HG03460 (cell line): ENCODE measurements at regions not wholly inside any gene's neighbourhood (a gene's known extent, or its start where the extent isn't known, plus 50 kb on each side); places are given as distances from the start of the nearest gene placed in this dataset.

Experiments used
- ATAC-seq: cut with Tn5 transposase; IDR thresholded peaks from one replicate; pipeline ENCODE4 v1.9.1; 2021; ENCODE audit not compliant: unreplicated experiment

- peak; percentile 87 for ATAC-seq
These were observed 315.8 kb upstream of the SATB1 start for GRCh38 chr3:18740631-18741583.

GRCh38 chr3:18739099-18739433 lies 313.9 kb upstream of the SATB1 start:
- no peak for ATAC-seq

GRCh38 chr3:18738393-18739098 lies 313.4 kb upstream of the SATB1 start:
- no peak for ATAC-seq

GRCh38 chr3:18735005-18735404 lies 309.9 kb upstream of the SATB1 start:
- no peak for ATAC-seq

GRCh38 chr3:18734309-18734708 lies 309.2 kb upstream of the SATB1 start:
- no peak for ATAC-seq

- ATAC-seq: no peak
These were observed 307.3 kb upstream of the SATB1 start for GRCh38 chr3:18732474-18732873.

- ATAC-seq: no peak
These were observed 305.4 kb upstream of the SATB1 start for GRCh38 chr3:18730491-18730890.

- no peak for ATAC-seq
These were observed 304.5 kb upstream of the SATB1 start for GRCh38 chr3:18729671-18730070.

- ATAC-seq: no peak
These were observed 300.7 kb upstream of the SATB1 start for GRCh38 chr3:18725668-18726407.

GRCh38 chr3:18724456-18724855 lies 299.3 kb upstream of the SATB1 start:
- ATAC-seq: no peak

- ATAC-seq: no peak
These were observed 298.2 kb upstream of the SATB1 start for GRCh38 chr3:18723206-18723810.

GRCh38 chr3:18720543-18720942 lies 295.4 kb upstream of the SATB1 start:
- no peak for ATAC-seq

- ATAC-seq: no peak
These were observed 292.5 kb upstream of the SATB1 start for GRCh38 chr3:18717598-18717997.

GRCh38 chr3:18716821-18717220 lies 291.7 kb upstream of the SATB1 start:
- no peak for ATAC-seq

- no peak for ATAC-seq
These were observed 291.0 kb upstream of the SATB1 start for GRCh38 chr3:18716101-18716500.

- ATAC-seq: no peak
These were observed 290.1 kb upstream of the SATB1 start for GRCh38 chr3:18715208-18715607.

GRCh38 chr3:18713577-18713951 lies 288.4 kb upstream of the SATB1 start:
- no peak for ATAC-seq

GRCh38 chr3:18712713-18713576 lies 287.8 kb upstream of the SATB1 start:
- no peak for ATAC-seq

GRCh38 chr3:18704326-18704725 lies 279.2 kb upstream of the SATB1 start:
- ATAC-seq: no peak

GRCh38 chr3:18703798-18704197 lies 278.7 kb upstream of the SATB1 start:
- ATAC-seq: no peak
